SK-N-SH (cell line): ENCODE measurements at regions not wholly inside any gene's neighbourhood (a gene's known extent, or its start where the extent isn't known, plus 50 kb on each side); places are given as distances from the start of the nearest gene placed in this dataset.

ENCODE experiments used
- CTCF ChIA-PET: fragments of 300-600, 350-600 bp; formaldehyde crosslinking; extraction: SDS; loops from one replicate; lab custom pipeline; 2021; lab: Yijun Ruan, JAX
- POLR2A ChIA-PET: fragments of 350-600 bp; sonication (Branson Sonifier 250); formaldehyde crosslinking; extraction: SDS; loops from one replicate; lab custom pipeline; 2020; ENCODE audit warnings: antibody characterized with exemption, inconsistent platforms; lab: Yijun Ruan, JAX
- DNase-seq: peaks from one replicate; pipeline ENCODE4 v3.0.0; 2012
- H2AFZ ChIP-seq: fragments of 200-600 bp; sonication (generic); 2 replicates; pipeline ENCODE4 v1.8.1; 2016; ENCODE audit warnings: antibody characterized with exemption, mild to moderate bottlenecking, low read depth
- H3F3A ChIP-seq: fragments of 200-600 bp; sonication (generic); replicated peaks from 2 replicates; pipeline ENCODE3; 2016; ENCODE audit warnings: antibody characterized with exemption, mild to moderate bottlenecking; ENCODE audit not compliant: insufficient read depth
- H3K27ac ChIP-seq, 2 experiments: fragments of 200-500 bp in 1 of 2; fragments of 200-600 bp in 1 of 2; sonication (Bioruptor generic) in 1 of 2; sonication (generic), shearing (Covaris generic) in 1 of 2; 2 replicates each; pipeline versions ENCODE4 v1.5.1 to v1.6.1; 2014 to 2016; ENCODE audit warnings: low read depth in 2 of 2, inconsistent platforms in 1 of 2, low read length in 1 of 2, mild to moderate bottlenecking in 1 of 2, mixed read lengths in 1 of 2
- H3K27me3 ChIP-seq: fragments of 200-600 bp; sonication (generic), shearing (Covaris generic); 2 replicates; pipeline ENCODE4 v1.6.1; 2016; ENCODE audit warnings: mixed run types; ENCODE audit not compliant: insufficient read depth
- H3K36me3 ChIP-seq, 2 experiments: fragments of 200-500 bp in 1 of 2; fragments of 200-600 bp in 1 of 2; sonication (Bioruptor generic) in 1 of 2; sonication (generic) in 1 of 2; replicated peaks in 1 of 2; 2 replicates each; pipeline versions ENCODE3 to v1.5.1; 2014 to 2016; ENCODE audit warnings: low read length in 1 of 2, mild to moderate bottlenecking in 1 of 2; ENCODE audit not compliant: insufficient read depth in 2 of 2, control insufficient read depth in 1 of 2
- H3K4me1 ChIP-seq, 2 experiments: fragments of 200-500 bp in 1 of 2; fragments of 200-600 bp in 1 of 2; sonication (Bioruptor generic) in 1 of 2; sonication (generic), shearing (Covaris generic) in 1 of 2; 2 replicates each; pipeline versions ENCODE4 v1.5.1 to v1.6.1; 2014 to 2016; ENCODE audit warnings: low read depth in 1 of 2, low read length in 1 of 2, mixed run types in 1 of 2; ENCODE audit not compliant: insufficient read depth in 2 of 2, control insufficient read depth in 1 of 2
- H3K4me2 ChIP-seq: fragments of 200-600 bp; sonication (generic), shearing (Covaris generic); 2 replicates; pipeline ENCODE4 v1.6.1; 2017; ENCODE audit warnings: mixed run types
- H3K4me3 ChIP-seq, 2 experiments: fragments of 200-500 bp in 1 of 2; fragments of 200-600 bp in 1 of 2; sonication (Bioruptor generic) in 1 of 2; sonication (generic), shearing (Covaris generic) in 1 of 2; 2 replicates each; pipeline versions ENCODE4 v1.5.1 to v1.8.1; 2014 to 2016; ENCODE audit warnings: low read depth in 2 of 2, inconsistent platforms in 1 of 2, low read length in 1 of 2, mild to moderate bottlenecking in 1 of 2, mixed read lengths in 1 of 2, moderate library complexity in 1 of 2
- H3K79me2 ChIP-seq: fragments of 200-600 bp; sonication (generic); 2 replicates; pipeline ENCODE4 v1.8.1; 2017; ENCODE audit warnings: mild to moderate bottlenecking; ENCODE audit not compliant: insufficient read depth
- H3K9ac ChIP-seq: fragments of 200-600 bp; sonication (generic); 2 replicates; pipeline ENCODE4 v1.6.1; 2017; ENCODE audit warnings: mixed run types
- H3K9me2 ChIP-seq: fragments of 200-600 bp; sonication (generic); 2 replicates; pipeline ENCODE4 v1.6.1; 2017; ENCODE audit warnings: mixed run types
- H3K9me3 ChIP-seq: fragments of 200-600 bp; sonication (generic); 2 replicates; pipeline ENCODE4 v1.6.1; 2017; ENCODE audit warnings: mixed run types, mild to moderate bottlenecking, moderate library complexity
- H4K20me1 ChIP-seq: fragments of 200-600 bp; sonication (generic); 2 replicates; pipeline ENCODE4 v1.6.1; 2017; ENCODE audit warnings: mild to moderate bottlenecking, mixed run types; ENCODE audit not compliant: insufficient read depth
- CHD2 ChIP-seq: fragments of 150-350 bp; IDR thresholded peaks from 2 replicates; pipeline ENCODE4 v1.6.1; 2018; ENCODE audit warnings: low read length; ENCODE audit not compliant: partially characterized antibody
- EZH2phosphoT487 ChIP-seq: fragments of 200-600 bp; sonication (generic); IDR thresholded peaks from 2 replicates; pipeline ENCODE4 v1.6.1; 2017; ENCODE audit warnings: low read depth, mixed run types, mild to moderate bottlenecking, antibody characterized with exemption, moderate library complexity, borderline replicate concordance
- FOSL2 ChIP-seq: IDR thresholded peaks from 2 replicates; pipeline ENCODE4 v1.4.0; 2012; ENCODE audit warnings: low read depth, mild to moderate bottlenecking, moderate library complexity, borderline replicate concordance
- FOXJ3 ChIP-seq: sonication (generic); formaldehyde crosslinking; IDR thresholded peaks from 2 replicates; pipeline ENCODE4 v1.5.1; 2020; ENCODE audit warnings: mild to moderate bottlenecking, missing genetic modification reagents
- FOXM1 ChIP-seq: IDR thresholded peaks from 2 replicates; pipeline ENCODE4 v1.4.0; 2012; ENCODE audit warnings: low read depth, mild to moderate bottlenecking
- GABPA ChIP-seq: IDR thresholded peaks from 2 replicates; pipeline ENCODE4 v1.4.0; 2012; ENCODE audit warnings: low read depth, mild to moderate bottlenecking
- JUND ChIP-seq: IDR thresholded peaks from 2 replicates; pipeline ENCODE4 v1.4.0; 2012
- MXI1 ChIP-seq: IDR thresholded peaks from 2 replicates; pipeline ENCODE4 v1.6.1; 2012; ENCODE audit warnings: mild to moderate bottlenecking, low read depth, low read length, improper control_type of control experiment
- POLR2AphosphoS5 ChIP-seq: IDR thresholded peaks from 2 replicates; pipeline ENCODE4 v1.6.1; 2012; ENCODE audit warnings: low read depth, low read length
- RXRA ChIP-seq: IDR thresholded peaks from 2 replicates; pipeline ENCODE4 v1.4.0; 2012; ENCODE audit warnings: low read depth, mild to moderate bottlenecking, borderline replicate concordance
- SMC3 ChIP-seq: IDR thresholded peaks from 2 replicates; pipeline ENCODE4 v1.6.1; 2012; ENCODE audit warnings: low read depth, low read length, improper control_type of control experiment
- TAF1 ChIP-seq: IDR thresholded peaks from 2 replicates; pipeline ENCODE4 v1.6.1; 2012; ENCODE audit warnings: low read depth, mild to moderate bottlenecking, low read length, moderate library complexity, borderline replicate concordance
- TCF12 ChIP-seq: IDR thresholded peaks from 2 replicates; pipeline ENCODE4 v1.4.0; 2012
- TEAD4 ChIP-seq: IDR thresholded peaks from 2 replicates; pipeline ENCODE4 v1.4.0; 2012; ENCODE audit warnings: mild to moderate bottlenecking, borderline replicate concordance; ENCODE audit not compliant: insufficient read depth
- WGBS: methylation state at CpG from one replicate; pipeline ENCODE4 v1.1.6; 2017; ENCODE audit warnings: low lambda C conversion rate; 5-methylcytosine and 5-hydroxymethylcytosine counted together
- TF ChIP-seq, protein P1 (sequence below): IDR thresholded peaks from 2 replicates; pipeline ENCODE4 v1.6.1; 2012; ENCODE audit warnings: mild to moderate bottlenecking, low read depth, low read length, moderate library complexity
- TF ChIP-seq, protein P2 (sequence below): IDR thresholded peaks from 2 replicates; pipeline ENCODE4 v1.4.0; 2012; ENCODE audit warnings: low read depth, borderline replicate concordance
- TF ChIP-seq, protein P3 (sequence below): IDR thresholded peaks from 2 replicates; pipeline ENCODE4 v1.4.0; 2012; ENCODE audit warnings: low read depth, borderline replicate concordance
- TF ChIP-seq, protein P4 (sequence below): IDR thresholded peaks from 2 replicates; pipeline ENCODE4; 2012

DNA sequence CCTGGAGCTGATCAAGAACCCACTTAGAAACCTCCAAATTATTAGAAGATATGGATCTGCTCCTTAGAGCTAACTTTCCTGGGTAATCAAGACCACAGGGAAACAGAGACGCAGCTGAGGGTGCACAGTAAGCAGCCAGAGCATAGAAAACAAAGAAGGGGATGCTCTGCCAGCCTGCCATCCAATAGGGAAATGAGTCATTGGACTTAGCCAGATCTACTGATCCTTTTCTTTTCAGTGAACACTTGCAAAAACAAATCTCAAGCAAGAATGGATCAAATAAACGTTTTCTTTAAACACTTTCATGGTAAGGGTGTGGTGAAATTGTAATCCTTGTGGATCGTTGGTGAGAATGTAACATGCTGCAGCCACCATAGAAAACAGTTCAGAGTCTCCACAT, 474.0 kb downstream of the LTN1 start:
- peak overlapping the region; percentile 49 to 86 for H3K27ac ChIP-seq
- CTCF ChIA-PET, result interaction anchor here (3.5 kb wide), 1 partner anchor 226 kb away, joined by 19 read pairs; no protein-coding TSS in a partner anchor

DNA sequence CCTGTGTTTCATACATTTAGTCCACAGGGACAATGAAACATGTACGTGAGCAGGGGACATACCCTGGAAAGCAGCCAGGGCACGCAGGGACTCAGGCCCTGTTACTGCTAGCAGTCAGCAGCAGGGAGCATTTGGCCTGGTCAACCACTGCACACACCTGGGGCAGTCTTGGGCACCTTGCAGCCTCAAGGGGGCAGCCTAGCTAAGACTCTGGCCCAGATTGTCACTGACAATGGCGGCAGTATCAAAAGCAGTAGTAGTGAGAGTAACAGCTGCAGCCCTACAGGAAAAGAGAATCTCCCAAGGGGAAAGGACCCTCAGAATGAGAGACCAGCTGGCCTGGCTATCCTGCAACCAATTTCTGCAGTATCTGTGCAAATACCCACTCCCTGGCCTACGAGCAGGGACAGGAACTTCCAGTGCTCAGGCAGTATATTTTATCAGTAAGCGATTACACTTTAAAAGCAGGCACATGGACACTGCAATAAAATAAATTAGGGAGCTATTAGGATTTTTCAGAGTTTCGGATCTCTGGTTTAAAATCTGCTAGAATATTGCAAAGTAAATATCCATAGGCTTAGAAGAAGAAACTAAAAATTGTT, 475.6 kb downstream of the LTN1 start:
- DNase-seq, result peak; percentile 47
- Histone ChIP-seq H3K27me3 (no peaks in the 10 kb centered on the region), H3K27ac (peak overlapping the region in 1 of 2 experiments; percentile 86; a peak in 2 of 4 replicates), H3K9me3 (no peaks in the 10 kb centered on the region), H3K36me3 (no peaks in the 10 kb centered on the region), H4K20me1 (no peaks in the 10 kb centered on the region), H3K9ac (no peak overlapping the region), H3F3A (peaks cover 6% of the 10 kb centered on the region), H3K9me2 (no peaks in the 10 kb centered on the region), H3K4me3 (peak overlapping the region in 1 of 2 experiments; percentile 28; a peak in 2 of 4 replicates), H3K4me1 (peaks cover 8 to 11% of the 10 kb centered on the region in 2 experiments; a peak in 3 of 4 replicates), H2AFZ (peak overlapping the region; percentile 69), H3K79me2 (no peaks in the 10 kb centered on the region), H3K4me2 (no peak overlapping the region)
- ChIA-PET POLR2A (no interaction called here), CTCF (interaction anchor here (0.7 to 3.5 kb wide), 9 partner anchors 9 to 228 kb away, joined by 3 to 19 read pairs (median 3); no protein-coding TSS in a partner anchor)
- WGBS, result 72% methylated on average over 6 of the region's 6 CpGs
- TF ChIP-seq, protein P1, sequence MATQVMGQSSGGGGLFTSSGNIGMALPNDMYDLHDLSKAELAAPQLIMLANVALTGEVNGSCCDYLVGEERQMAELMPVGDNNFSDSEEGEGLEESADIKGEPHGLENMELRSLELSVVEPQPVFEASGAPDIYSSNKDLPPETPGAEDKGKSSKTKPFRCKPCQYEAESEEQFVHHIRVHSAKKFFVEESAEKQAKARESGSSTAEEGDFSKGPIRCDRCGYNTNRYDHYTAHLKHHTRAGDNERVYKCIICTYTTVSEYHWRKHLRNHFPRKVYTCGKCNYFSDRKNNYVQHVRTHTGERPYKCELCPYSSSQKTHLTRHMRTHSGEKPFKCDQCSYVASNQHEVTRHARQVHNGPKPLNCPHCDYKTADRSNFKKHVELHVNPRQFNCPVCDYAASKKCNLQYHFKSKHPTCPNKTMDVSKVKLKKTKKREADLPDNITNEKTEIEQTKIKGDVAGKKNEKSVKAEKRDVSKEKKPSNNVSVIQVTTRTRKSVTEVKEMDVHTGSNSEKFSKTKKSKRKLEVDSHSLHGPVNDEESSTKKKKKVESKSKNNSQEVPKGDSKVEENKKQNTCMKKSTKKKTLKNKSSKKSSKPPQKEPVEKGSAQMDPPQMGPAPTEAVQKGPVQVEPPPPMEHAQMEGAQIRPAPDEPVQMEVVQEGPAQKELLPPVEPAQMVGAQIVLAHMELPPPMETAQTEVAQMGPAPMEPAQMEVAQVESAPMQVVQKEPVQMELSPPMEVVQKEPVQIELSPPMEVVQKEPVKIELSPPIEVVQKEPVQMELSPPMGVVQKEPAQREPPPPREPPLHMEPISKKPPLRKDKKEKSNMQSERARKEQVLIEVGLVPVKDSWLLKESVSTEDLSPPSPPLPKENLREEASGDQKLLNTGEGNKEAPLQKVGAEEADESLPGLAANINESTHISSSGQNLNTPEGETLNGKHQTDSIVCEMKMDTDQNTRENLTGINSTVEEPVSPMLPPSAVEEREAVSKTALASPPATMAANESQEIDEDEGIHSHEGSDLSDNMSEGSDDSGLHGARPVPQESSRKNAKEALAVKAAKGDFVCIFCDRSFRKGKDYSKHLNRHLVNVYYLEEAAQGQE, result no peak
- TF ChIP-seq, protein P2, sequence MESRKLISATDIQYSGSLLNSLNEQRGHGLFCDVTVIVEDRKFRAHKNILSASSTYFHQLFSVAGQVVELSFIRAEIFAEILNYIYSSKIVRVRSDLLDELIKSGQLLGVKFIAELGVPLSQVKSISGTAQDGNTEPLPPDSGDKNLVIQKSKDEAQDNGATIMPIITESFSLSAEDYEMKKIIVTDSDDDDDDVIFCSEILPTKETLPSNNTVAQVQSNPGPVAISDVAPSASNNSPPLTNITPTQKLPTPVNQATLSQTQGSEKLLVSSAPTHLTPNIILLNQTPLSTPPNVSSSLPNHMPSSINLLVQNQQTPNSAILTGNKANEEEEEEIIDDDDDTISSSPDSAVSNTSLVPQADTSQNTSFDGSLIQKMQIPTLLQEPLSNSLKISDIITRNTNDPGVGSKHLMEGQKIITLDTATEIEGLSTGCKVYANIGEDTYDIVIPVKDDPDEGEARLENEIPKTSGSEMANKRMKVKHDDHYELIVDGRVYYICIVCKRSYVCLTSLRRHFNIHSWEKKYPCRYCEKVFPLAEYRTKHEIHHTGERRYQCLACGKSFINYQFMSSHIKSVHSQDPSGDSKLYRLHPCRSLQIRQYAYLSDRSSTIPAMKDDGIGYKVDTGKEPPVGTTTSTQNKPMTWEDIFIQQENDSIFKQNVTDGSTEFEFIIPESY, result no peak
- no peak for TF ChIP-seq JUND
- no peak for TF ChIP-seq RXRA
- TF ChIP-seq, protein P3, sequence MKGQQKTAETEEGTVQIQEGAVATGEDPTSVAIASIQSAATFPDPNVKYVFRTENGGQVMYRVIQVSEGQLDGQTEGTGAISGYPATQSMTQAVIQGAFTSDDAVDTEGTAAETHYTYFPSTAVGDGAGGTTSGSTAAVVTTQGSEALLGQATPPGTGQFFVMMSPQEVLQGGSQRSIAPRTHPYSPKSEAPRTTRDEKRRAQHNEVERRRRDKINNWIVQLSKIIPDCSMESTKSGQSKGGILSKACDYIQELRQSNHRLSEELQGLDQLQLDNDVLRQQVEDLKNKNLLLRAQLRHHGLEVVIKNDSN, result no peak
- no peak for TF ChIP-seq FOXJ3 (CRISPR knock-in tag)
- TF ChIP-seq TEAD4, result no peak
- no peak for TF ChIP-seq EZH2phosphoT487
- no peak for TF ChIP-seq MXI1
- no peak for TF ChIP-seq TAF1
- no peak for TF ChIP-seq FOXM1
- TF ChIP-seq POLR2AphosphoS5, result no peak

More for the DNA sequence above, 474.0 kb downstream of the LTN1 start:
- Histone ChIP-seq H3K4me1 (peaks cover 6 to 11% of the 10 kb centered on the region in 2 experiments; a peak in 3 of 4 replicates), H4K20me1 (no peaks in the 10 kb centered on the region), H3K9me2 (no peaks in the 10 kb centered on the region), H3K79me2 (no peaks in the 10 kb centered on the region), H3K9me3 (no peaks in the 10 kb centered on the region), H3K9ac (no peak overlapping the region), H2AFZ (peak overlapping the region; percentile 79; the same call in 1 of the 2 replicates), H3K36me3 (no peaks in the 10 kb centered on the region), H3K4me2 (peak overlapping the region; percentile 29; the same call in 1 of the 2 replicates), H3K4me3 (no peak overlapping the region), H3F3A (peaks cover 6% of the 10 kb centered on the region), H3K27me3 (no peaks in the 10 kb centered on the region)
- DNase-seq, result no peak
- 46% methylated on average over 3 of the region's 3 CpGs for WGBS
- TF ChIP-seq JUND (peak; percentile 43; the same call in 1 of the 2 replicates), TCF12 (0 out of 2 replicates have a peak, but pooled peaks have one; percentile 27), FOSL2 (peak; percentile 41; the same call in 1 of the 2 replicates), CHD2 (no peak), EZH2phosphoT487 (no peak), GABPA (no peak), SMC3 (no peak)
- TF ChIP-seq, protein P3, result no peak
- TF ChIP-seq, protein P4, sequence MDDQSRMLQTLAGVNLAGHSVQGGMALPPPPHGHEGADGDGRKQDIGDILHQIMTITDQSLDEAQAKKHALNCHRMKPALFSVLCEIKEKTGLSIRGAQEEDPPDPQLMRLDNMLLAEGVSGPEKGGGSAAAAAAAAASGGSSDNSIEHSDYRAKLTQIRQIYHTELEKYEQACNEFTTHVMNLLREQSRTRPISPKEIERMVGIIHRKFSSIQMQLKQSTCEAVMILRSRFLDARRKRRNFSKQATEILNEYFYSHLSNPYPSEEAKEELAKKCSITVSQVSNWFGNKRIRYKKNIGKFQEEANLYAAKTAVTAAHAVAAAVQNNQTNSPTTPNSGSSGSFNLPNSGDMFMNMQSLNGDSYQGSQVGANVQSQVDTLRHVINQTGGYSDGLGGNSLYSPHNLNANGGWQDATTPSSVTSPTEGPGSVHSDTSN, result peak; percentile 23; the same call in 1 of the 2 replicates
- POLR2A ChIA-PET, result no interaction called here
